GM19438 (cell line): ENCODE measurements at regions not wholly inside any gene's neighbourhood (a gene's known extent, or its start where the extent isn't known, plus 50 kb on each side); places are given as distances from the start of the nearest gene placed in this dataset.

Source experiments
- ATAC-seq: cut with Tn5 transposase; IDR thresholded peaks from one replicate; pipeline ENCODE4 v1.9.1; 2021; ENCODE audit warnings: low read depth; ENCODE audit not compliant: unreplicated experiment

GRCh38 chr2:12588986-12589385 is 127.8 kb upstream of the TRIB2 start:
- no peak for ATAC-seq

GRCh38 chr2:12589802-12590320 is 126.9 kb upstream of the TRIB2 start:
- ATAC-seq = no peak

- no peak for ATAC-seq
Measured at GRCh38 chr2:12592296-12592695, 124.4 kb upstream of the TRIB2 start.

- ATAC-seq = no peak
Measured at GRCh38 chr2:12594590-12594989, 122.1 kb upstream of the TRIB2 start.

GRCh38 chr2:12596771-12597170 is 120.0 kb upstream of the TRIB2 start:
- no peak for ATAC-seq

- no peak for ATAC-seq
Measured at GRCh38 chr2:12597610-12598009, 119.1 kb upstream of the TRIB2 start.

- ATAC-seq = no peak
Measured at GRCh38 chr2:12602661-12603060, 114.1 kb upstream of the TRIB2 start.

- no peak for ATAC-seq
Measured at GRCh38 chr2:12603781-12604295, 112.9 kb upstream of the TRIB2 start.

GRCh38 chr2:12604341-12604740 is 112.4 kb upstream of the TRIB2 start:
- no peak for ATAC-seq

GRCh38 chr2:12605366-12605765 is 111.4 kb upstream of the TRIB2 start:
- no peak for ATAC-seq

GRCh38 chr2:12605936-12606335 is 110.8 kb upstream of the TRIB2 start:
- ATAC-seq = no peak

GRCh38 chr2:12606472-12607000 is 110.2 kb upstream of the TRIB2 start:
- no peak for ATAC-seq

- ATAC-seq = no peak
Measured at GRCh38 chr2:12607971-12608370, 108.8 kb upstream of the TRIB2 start.

GRCh38 chr2:12610314-12610713 is 106.4 kb upstream of the TRIB2 start:
- ATAC-seq = no peak

- no peak for ATAC-seq
Measured at GRCh38 chr2:12612168-12612567, 104.6 kb upstream of the TRIB2 start.

GRCh38 chr2:12612671-12613070 is 104.1 kb upstream of the TRIB2 start:
- no peak for ATAC-seq

GRCh38 chr2:12613137-12613835 is 103.5 kb upstream of the TRIB2 start:
- no peak for ATAC-seq

GRCh38 chr2:12615509-12615908 is 101.2 kb upstream of the TRIB2 start:
- no peak for ATAC-seq

- no peak for ATAC-seq
Measured at GRCh38 chr2:12616456-12617156, 100.1 kb upstream of the TRIB2 start.

- no peak for ATAC-seq
Measured at GRCh38 chr2:12617366-12617765, 99.4 kb upstream of the TRIB2 start.

GRCh38 chr2:12617853-12618252 is 98.9 kb upstream of the TRIB2 start:
- ATAC-seq = no peak

- ATAC-seq = no peak
Measured at GRCh38 chr2:12618576-12618975, 98.2 kb upstream of the TRIB2 start.
